ENCODE measurements at regions not wholly inside any gene's neighbourhood (a gene's known extent, or its start where the extent isn't known, plus 50 kb on each side); places are given as distances from the start of the nearest gene placed in this dataset.

GRCh38 chr1:212226467-212226866 is 58.7 kb upstream of the PPP2R5A start:
- DNase-seq, result no peak

- no peak for DNase-seq
These were observed 57.1 kb upstream of the PPP2R5A start for GRCh38 chr1:212228076-212228475.

DNA sequence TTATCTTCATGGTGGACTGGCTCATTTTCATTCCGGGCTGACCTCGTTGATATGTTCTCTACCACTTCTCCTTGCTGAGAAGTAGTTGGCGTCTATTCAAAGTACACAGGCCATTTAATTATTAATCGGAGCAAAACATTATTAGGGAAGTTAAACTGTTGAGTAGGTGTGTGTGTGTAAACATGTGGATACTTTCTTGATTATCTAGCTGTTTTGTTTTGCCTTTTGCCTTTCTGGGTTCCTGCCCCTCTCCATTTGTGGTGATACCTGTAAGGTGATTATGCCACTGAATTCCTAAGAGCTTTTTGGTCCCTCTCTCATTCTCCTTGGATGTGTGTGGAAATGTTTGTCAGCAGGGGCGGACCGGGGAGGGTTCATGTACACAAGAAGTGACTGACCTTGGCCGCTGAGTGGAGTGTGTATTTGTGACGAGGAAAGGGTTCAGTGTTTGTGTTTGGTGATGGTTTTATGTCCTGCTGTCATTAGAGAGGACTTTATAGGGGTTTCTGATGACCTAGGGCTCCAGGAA is 56.6 kb upstream of the PPP2R5A start:
- no peak for DNase-seq

- DNase-seq, result no peak
These were observed 55.6 kb upstream of the PPP2R5A start for GRCh38 chr1:212229654-212230053.

DNA sequence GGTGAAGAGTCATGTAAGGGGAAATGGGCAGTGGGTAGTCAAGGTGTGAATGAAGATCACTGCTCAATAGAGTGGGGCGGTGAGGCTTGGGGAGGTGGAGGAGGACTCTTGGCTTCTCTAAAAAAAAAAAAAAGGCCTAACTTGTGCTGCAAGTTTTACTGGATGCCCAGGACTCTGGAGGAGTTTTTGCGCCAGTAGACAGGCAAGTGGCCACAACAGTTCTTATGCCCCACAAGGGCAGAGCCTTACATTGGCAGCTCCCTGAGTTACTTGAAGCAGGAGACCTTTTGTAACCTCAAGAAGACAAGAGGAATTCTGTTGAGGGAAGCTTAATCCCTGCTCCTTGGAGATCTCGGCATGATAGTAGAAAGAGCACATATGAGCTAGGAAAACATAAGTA is 54.9 kb upstream of the PPP2R5A start:
- DNase-seq, result no peak

DNA sequence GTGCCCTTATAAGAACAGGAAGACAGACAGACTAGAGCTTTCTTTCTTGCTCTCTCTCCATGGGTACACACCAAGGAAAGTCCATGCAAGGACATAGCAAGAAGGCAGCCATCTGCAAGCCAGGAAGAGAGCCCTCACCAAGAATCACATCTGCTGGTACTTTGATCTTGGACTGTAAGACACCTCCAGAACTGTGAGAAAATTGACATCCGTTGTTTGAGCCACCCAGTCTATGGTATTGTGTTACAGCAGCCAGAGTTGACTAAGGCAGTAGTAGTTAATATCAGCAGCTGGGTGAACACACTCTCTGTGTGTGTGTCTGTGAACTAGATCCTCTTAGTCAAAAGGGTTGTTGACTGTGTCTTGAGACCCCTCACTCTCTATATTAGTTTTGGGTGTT is 53.8 kb upstream of the PPP2R5A start:
- no peak for DNase-seq

- no peak for DNase-seq
These were observed 53.1 kb upstream of the PPP2R5A start for GRCh38 chr1:212232090-212232489.

DNA sequence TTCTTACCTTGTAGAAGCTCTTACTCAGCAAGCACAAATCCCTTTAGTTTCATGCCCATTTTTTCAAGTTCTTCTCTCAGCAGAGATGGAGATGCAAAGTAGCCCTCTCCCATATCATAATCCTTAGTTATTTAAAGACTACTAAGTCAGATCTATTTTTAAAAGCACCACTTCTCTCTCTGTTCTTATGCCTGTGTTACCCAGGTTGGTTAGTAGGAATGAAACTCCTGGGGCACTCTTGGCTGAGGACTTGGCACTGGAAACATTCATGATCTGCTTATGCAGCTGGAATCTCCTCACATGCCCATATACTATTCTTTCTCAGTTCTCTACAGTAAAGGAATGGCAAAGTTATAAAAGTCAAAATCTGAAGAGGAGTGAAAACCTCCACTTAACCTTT is 51.9 kb upstream of the PPP2R5A start:
- DNase-seq, result no peak

DNA sequence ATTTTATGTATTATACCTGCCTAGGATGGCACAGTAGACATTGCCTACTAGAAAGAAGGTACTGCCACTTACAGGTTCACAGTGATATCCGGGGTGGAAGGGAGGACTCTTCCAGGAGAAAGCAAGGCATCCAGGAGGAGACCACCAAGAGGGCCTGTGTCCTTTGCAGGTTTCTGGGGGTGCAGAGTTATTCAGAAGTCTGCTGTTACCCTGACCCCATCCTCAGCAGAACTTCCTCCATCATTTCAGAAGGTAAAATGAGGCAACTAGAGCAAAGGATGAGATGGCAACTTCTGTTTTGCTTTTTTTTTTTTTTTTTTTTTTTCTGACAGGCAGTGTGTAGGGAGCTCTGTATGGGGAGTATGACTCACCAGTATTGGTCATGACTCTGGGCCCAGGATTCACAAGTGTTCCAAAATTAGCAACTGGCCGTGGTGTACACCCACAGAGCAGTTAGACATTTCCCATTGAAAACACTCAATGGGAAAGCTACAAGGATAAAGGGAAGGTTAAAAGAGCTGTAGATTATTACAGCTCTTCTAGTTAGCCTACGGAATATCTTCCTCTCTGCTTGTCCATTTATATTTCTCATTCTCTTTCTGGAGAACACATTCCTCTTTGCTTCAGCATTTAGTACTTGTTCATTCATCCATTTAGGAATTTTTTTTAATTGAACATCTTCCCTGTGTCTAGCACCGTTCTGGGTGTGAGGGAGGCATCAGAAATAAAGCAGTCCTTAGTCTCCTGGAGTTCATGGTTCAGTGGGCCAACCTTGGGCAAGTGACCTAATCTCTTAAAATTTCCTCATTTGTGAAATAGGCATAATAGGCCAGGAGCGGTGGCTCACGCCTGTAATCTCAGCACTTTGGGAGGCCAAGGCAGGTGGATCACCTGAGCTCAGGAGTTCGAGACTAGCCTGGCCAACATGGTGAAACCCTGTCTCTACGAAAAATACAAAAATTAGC is 50.5 kb upstream of the PPP2R5A start:
- DNase-seq, result no peak
